Activated naive CD4-positive, alpha-beta T cell treated with anti-CD3 and anti-CD28 coated beads, Interleukin-2, amount 50 U/mL, for 16 hours (primary cell): ENCODE measurements at regions not wholly inside any gene's neighbourhood (a gene's known extent, or its start where the extent isn't known, plus 50 kb on each side); places are given as distances from the start of the nearest gene placed in this dataset.
"Not testable (repeated sequence)": the region's sequence is repeated elsewhere in the genome, so short reads cannot be mapped to it uniquely, and the experiment has no call there.

ENCODE experiments used
- DNase-seq: peaks from one replicate; pipeline ENCODE4 v3.0.0-alpha.2; 2020

DNA sequence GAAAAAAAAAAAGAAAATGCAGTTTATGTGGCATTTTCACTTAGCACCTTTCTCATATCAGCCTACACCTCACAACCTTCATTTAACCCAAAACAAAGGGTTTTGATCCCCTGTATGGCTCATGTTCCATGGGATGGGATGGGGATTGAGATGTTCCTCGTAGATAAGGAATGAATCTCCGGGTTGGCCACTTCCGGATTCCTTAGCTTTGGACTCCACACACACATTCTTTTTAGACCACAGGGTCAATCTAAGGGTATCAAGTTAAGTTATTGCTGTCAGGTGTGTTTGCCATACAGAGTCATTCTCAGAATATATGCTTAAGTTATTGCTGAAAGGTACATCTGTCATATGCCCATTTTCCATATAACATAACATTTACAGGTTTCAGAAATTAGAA, 301.4 kb upstream of the TGFBR2 start:
- DNase-seq: no peak

DNA sequence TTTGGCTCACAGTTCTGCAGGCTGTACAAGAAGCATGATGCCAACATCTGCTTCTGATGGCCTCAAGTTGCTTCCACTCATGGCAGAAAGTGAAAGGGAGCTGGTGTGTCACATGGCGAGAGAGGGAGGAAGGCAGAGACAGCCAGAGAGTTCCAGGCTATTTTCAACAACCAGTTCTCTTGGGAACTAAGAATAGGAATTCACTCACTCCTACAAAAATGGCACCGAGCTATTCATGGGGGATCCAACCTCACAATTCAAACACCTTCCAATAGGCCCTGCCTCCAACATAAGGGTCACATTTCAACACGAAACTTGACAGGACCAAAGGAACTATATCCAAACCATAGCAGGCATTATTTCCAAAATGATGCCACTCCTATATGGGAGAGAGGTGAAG, 299.5 kb upstream of the TGFBR2 start:
- DNase-seq: no peak

DNA sequence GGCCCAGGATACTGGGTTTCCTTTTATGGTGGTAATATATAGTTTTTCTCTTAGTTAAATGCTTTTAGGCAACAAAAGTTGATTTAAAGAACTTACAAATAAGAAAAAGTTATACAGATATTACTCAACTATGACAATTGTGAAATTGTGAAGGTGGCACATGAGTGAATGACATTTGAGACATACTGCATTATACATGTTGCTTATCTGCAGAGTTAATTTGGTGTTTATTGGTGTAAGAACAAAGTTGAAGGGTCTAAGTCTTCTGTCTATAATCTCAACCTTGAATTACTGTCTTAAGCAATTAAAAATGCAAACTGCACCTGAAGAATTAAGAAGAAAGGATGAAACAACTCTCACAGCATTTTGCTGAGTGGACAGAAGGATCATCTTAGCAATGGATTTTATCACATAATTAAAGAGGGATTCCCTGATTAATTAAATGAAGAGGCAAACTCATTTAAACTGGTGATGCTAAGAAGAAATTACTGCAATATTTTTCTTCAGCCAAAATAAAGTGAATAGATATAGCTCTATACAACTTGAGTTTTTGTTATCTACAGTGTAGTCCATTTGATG, 298.9 kb upstream of the TGFBR2 start:
- no peak for DNase-seq

DNA sequence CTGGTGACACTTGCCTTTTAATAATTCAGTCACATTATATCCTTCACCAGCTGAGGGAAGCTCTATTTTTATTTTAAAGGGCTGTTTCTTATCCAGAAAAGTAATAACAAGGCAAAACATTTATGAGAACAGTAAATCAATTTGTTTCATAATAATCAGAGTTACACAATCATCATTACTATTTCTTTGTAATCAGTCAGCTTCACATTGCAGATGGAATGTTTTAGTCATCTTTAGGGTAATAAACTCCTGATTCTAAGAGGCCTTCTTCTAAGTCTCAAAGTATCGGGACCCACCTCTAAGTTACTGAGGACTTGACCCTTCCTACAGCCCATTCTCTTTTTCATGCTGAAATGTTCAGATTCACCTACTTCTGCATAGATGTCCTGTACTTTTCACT, 298.3 kb upstream of the TGFBR2 start:
- DNase-seq: no peak

DNA sequence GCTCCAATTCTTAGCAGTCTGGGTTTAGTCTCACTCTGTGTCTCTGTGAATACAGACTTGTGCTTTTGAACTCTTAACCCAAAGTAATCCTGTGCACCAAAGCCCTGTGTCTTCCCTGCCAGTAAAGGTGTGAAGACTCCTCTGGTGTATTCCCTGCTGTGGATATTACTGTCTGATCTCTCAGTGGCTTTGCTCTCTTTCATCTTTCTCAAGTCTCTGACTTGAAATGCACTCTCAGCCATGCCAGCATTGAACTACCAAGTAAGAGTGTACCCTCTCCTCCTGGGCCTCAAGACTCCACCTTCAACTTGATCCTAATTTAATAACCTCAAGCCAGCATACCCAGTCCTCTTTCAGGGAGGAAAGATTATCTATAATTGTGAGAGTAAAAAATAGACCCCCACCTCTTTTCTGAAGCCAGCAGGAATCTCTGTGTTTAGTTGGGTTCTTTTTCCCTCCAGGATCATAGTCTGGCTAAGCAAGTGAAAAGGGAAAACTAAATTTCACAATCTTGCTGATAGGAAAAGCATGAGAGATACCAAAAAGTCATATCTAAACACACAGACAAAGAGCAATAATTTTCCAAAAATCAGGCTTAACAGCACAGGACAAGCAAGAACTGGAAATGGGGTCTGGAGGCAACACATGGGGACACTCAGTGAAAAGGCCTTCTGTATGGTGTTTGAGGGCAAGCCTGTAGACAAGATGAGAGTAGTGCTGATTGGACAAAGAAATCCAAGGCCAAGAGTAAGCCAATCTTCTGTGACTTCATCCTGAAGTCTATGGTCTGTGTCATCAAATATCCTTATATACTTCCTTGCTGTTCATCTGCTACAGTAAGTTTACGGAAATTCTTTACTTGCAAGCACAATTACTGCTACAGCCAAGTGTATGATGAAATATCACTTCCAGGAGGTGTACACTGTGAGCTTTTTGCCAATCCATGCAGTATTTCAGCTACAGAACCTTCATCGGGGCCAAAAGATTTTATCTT, 296.1 kb upstream of the TGFBR2 start:
- no peak for DNase-seq

DNA sequence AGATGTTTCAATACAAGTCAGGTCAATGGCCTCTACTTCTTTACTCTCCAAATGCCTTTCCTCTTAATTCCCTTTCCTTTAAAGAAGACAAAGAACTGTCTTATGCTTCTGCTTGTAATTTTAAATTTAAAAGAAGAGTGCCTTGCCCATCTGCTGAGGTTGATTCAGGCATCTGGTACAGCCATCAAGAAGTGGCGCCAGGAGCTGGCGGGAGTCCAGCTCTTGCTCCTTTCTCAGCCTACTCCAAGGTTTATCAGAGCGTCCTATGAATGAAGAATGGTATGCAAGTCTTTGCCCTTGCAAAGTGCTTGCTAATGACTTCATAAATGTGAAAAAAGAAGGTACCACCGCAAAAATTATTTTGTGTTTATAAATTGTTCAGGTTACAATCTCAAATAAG, 294.6 kb upstream of the TGFBR2 start:
- no peak for DNase-seq

DNA sequence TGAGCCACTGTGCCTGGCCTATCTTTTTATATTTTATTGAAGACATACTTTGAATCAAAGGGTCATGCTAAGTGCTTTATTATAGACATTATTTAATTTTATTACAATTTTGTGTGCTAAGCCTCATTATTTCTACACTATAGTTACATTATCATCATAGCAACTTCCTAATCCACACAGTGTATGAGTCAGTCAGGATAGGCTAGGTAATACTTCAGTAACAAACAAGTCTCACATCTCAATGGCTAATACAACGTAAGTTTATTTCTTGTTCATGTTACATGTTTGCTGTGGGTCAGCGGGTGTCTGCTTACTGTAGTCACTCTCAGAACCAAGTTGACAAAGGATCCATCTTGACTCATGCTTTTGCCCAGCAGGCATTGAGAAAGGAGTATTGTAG, 292.6 kb upstream of the TGFBR2 start:
- no peak for DNase-seq

DNA sequence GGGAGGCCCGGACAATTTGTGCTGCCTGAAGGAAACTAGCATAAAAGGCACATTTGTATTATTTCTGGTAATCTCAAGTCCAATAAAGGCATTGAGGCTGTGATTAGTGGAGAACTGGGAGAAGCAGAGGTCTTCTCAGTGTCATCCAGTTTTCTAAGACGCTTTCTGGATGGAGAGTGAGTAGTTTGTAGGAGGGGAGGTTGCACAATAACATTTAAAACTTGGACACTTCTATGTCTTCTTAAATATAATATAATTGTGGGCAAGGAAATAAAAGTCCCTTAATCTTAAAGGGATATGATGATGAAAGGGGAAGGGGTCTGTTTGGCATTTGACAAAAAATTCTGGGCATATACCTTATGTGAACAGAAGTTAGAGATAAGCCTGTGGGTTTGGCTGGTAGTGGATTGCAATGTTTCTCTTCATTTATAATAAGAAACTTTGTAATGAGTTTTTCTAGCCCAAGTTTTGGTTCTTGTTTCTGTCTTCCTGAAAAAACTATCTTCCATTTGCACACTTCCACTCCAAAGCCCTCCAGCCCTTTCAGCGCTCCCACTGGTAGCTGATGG, 291.6 kb upstream of the TGFBR2 start:
- DNase-seq: no peak

DNA sequence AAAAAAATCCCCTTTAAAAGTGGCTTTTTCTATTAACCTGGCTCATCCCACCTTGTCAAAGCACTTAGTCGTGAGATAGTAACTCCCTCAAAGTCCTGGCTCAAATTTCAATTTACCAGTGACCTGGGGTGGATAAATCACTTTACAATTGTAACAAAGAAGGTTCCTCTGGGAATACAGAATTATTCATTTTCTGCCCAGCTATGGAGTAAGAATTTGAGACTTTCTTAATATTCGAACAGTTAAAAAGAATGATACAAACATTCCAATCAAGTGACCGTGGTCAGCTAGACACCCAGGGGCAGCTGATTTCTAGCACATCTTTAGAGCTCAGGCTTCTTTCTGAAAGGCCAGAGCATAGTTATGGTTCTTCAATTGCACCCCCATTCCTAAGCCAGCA, 291.0 kb upstream of the TGFBR2 start:
- no peak for DNase-seq

DNA sequence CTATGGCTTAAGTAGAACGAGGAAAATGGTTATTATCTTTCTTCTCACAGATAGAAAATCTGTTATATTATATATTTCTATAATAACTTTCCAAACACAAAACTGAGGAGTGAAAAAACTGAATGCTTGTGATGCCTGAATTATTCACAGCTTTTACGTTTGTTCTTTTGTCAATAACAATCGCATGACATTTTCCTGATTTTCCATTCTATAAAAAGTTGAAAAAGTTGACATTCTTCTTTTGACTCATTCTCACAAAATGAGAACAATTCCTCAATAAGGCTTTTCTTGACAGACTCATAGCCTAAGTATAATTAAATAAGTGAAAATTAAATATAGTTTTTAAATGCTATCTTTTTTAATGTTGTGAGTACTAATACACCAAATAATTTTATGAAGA, 288.8 kb upstream of the TGFBR2 start:
- no peak for DNase-seq

DNA sequence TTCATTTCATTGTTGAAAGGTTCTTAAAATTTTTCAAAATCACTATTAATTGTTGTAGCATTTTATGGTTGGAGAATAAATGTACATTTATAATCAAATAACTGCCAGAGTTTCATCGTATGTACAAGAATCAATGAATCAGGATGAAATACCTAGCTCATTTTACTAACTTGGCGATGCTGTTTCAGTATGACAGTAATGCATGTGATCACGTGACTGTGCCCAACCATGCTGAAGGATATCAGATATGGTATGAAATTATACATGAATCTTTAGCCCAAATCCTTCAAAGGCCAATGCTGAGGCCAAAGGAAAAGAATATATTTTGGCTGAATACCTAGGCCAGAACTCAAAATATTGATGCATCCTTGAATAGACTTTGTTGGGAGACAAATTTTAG, 288.3 kb upstream of the TGFBR2 start:
- no peak for DNase-seq

DNA sequence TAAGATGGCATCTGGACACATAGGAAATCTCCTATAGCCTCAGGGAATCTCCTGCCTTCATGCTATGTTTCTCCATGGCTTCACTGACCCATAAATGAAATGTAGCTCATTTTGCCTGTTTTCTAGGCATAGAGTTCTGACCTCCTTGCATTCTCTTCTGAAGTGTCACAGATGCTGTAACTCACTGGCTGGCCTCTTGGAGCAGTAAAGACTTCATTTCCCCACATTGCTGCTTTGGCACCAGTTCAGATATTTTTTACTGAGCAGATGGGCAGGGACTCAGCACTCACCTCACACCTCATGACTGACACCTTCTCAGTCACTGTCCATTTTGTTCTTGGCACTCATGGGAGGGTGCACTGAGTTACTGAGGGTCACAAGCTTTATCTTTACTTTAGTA, 286.7 kb upstream of the TGFBR2 start:
- DNase-seq: peak; percentile 36

DNA sequence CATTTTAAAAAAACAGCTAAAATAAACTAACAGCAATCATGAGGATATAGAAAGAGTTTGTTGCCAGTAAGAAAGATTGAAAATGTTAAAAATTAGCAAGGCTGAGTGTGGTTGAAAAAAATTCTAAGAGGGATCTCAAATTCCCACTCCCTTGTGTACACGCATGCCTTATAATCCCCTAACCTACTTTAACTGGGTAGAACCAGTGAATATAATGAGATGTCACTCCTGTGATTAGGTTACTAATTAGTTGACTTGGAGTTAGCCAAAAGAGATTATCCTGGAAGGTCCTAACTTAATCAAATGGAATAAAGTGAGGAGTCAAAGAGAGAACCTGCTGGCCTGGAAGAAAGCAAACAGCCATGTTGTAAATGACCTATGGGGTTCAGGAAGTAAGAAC, 286.0 kb upstream of the TGFBR2 start:
- DNase-seq: no peak

DNA sequence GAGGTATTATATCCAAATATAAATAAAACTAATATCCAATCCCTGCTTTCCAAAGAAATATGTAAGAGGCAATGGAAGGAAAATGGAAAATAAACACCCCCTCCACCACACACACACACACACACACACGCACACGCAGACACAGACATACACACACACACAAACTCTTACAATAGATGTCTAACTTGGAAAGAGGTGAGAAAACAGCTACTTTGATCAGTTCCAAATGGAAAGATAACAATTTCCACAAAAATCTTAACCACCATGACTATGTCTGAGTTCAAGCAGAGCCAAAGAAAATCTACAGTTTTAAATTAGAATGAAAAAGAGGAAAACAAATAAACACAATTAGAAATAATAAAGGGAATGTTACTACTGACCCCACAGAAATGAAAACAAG, 285.3 kb upstream of the TGFBR2 start:
- DNase-seq: no peak

DNA sequence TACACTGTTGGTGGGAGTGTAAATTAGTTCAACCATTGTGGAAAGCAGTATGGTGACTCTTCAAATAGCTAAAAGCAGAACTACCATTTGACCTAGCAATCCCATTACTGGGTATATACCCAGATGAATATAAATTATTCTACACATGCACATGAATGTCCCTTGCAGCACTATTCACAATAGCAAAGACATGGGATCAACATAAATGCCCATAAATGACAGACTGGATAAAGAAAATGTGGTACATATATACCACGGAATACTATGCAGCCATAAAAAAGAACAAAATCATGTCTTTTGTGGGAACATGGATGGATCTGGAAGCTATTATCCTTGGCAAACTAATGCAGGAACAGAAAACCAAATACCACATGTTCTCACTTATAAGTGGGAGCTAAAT, 282.8 kb upstream of the TGFBR2 start:
- DNase-seq: not testable (repeated sequence)

DNA sequence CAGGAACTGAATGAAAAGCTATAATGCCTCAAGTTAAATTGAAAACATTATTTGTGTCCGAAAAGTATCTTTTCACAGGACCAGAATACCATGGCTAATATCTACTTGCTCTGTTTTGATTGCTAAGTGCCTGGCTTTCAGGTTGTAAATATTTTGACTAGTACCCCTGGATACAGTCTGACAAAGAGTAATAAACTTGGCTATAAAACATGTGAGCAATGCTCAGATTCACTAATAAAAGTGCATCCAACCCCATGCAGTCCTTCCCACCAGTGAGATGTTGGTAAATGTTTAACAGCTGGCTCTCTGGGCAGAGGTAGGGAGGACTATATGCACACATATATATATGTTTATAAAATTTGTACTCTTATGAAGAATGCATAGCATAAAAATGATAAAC, 281.8 kb upstream of the TGFBR2 start:
- DNase-seq: no peak

DNA sequence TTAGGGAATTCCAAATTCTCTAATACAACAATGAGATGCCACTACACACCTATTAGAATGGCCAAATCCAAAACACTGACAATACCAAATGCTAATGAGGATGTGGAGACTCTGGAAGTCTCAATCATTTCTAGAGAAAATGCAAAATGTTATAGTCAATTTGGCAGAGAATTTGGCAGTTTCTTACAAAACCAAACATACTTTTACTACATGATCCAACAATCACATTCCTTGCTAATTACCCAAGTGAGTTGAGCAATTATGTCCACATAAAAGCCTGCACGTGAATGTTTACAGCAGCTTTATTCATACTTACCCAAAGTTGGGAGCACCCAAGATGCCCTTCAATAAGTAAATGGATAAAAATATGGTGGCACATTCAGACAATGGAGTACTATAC, 278.4 kb upstream of the TGFBR2 start:
- not testable (repeated sequence) for DNase-seq

DNA sequence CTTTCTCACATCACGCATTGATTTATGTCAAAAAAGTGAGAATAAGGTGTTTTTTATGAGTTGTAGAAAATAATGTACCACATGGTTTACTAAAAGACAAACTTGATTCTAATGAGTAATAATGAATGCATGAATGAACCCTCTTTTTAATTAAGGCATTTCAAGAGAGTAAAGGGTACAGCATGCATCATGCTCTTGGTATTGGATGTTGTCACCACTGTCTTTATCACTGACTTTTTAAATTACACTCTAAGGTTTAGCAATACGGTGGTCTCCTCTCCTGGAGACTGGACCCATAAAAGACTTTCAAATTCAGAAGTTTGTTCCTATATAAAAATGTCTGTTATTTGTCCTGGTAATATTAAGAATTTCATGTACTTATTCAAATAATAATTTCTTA, 277.5 kb upstream of the TGFBR2 start:
- DNase-seq: not testable (repeated sequence)

DNA sequence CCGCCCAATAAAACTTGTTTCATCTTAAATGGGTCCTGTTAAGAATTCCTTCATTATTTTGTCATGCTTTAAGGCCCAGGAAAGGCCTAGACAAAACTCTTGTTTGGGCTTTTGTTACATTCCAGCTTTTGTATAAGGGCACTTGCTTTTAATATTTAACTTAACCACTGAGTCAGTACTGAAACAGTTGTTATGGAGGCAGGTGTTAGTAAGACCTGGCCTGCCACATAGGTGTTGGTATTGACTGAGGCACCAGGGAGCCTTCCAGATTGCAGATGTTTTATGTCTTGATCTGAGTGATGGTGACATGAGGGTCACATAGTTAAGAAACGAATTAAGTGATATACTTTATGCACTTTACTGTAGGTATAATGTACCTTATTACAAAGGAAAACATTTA, 274.9 kb upstream of the TGFBR2 start:
- DNase-seq: no peak

DNA sequence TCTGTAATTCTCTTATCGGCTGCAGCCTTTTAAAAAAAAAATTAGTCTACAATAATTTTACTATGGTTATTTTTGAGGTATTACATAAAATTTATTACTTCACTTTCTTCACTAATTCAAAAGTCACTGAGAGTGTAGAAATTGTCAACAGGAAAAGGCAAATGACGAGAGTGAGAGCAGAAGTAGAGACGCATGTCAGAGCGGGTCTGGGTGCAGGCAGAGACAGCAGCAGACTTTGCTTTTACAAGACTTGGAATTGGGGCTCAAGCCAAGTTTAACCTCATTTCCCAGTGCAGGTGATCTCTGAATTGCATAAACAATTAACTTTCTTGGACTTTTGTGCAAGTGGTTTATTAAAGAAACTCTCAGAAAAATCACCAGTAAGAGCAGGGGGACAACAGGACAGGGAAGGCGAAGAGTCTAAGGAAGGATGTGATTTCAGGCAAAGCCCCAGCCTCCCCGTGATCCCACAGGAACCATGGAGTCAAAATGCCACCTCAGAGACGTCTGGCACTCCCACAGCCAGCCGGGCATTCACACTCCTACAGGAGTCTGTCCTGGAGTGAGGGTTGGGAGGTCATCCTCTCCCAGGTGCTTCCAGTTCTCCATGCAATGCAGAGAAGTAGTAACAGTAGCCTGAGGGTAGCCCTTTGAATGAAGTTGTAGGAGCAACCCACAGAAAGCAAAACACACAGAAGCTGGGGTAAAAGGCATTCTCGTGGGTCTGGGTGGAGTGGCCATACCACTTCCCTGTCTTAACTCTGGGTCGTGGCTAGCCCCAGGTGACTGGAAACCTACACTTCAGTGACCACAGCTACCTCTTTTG, 274.0 kb upstream of the TGFBR2 start:
- DNase-seq: no peak

DNA sequence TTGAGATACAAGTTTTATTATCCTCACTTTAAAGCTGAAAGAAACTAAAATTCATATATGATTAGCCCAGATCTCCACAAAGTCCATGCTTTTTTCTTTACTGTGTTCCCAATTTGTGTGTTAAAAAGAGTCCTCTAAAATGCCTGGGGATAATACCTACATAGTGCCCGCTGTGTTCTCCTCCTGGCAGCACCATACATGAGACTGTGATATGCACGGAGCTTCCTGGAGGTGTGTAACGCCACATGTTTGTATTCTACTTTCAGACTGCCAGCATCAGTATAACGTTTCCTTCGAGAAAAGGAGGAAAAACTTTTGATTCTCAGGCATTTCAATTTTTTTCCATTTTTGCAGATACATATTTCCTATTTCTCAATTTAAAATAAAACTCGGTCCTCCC, 273.3 kb upstream of the TGFBR2 start:
- DNase-seq: no peak

DNA sequence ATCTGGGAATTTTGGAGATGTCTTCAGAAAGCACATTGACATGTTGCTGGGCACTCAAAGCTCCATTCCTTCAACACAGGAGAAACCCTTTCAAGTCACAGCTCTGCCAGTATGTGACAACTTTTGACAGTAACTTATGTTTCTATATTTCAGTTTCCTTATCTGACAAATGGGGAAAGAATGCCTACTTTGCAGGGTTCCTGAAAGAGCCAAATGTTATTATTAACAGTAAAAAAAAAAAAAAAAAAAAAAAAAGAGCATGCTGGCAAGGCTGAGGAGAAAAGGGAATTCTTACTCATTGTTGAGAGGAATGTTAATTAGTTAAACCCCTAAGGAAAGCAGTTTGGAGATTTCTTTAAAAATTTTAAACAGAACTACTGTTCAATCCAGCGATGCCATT, 272.5 kb upstream of the TGFBR2 start:
- no peak for DNase-seq

DNA sequence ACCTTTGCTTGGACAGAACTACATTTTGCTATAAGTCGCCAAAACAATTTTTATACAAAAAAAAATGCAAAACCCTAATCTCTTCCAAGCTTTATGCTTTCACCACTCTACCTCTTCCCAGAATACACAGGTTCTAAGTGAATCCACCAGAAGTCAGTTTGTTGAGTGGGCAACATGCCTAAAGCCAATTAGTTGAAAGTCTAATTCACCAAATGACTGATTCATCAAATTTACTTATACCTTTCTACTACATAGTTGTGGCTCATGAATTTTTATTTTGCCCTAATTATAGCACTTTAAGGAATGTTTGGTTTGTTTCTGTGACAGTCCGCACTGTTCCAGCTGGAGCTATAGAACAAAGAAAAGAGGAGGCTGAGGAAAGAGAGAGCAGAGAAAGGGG, 265.9 kb upstream of the TGFBR2 start:
- no peak for DNase-seq
